HG02623 (cell line): ENCODE measurements at regions not wholly inside any gene's neighbourhood (a gene's known extent, or its start where the extent isn't known, plus 50 kb on each side); places are given as distances from the start of the nearest gene placed in this dataset.
"Not testable (repeated sequence)": the region's sequence is repeated elsewhere in the genome, so short reads cannot be mapped to it uniquely, and the experiment has no call there.

Source experiments
- ATAC-seq: cut with Tn5 transposase; IDR thresholded peaks from one replicate; pipeline ENCODE4 v1.9.1; 2021; ENCODE audit warnings: moderate library complexity; ENCODE audit not compliant: unreplicated experiment

DNA sequence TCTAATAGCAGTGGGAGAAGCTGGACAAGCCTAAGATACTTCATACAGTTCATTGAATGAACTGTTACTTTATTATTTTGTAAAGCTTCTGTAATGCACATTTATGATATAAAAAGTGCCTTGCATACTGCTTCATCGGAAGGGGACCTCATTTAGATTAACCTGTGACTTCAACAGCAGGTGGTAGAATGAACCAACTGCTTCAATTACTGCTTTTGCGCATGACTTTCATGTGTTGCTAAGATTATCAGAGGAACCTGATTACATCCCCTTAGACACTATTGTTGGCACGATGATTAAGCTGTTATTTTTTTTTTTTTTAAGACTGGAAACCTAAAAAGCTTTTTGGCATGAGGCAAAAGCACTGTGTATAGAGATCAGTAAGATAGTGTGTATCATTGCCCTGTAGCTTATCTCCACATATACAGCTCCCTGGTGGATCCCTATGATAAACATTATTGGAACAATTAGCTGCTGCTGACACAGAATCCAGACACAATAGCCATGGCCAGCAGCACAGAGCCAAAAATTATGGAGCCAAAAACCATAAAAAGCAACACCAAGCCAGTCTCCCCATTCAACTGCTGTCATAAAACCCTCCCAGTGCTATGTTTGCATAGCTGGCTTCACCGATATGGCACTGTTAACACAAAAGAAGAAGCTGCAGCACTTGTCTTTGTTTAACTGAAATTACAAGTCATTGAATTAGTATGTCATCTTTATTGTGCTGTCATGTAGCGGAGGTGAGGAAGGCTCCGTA is 731.6 kb upstream of the MMS22L start:
- no peak for ATAC-seq

DNA sequence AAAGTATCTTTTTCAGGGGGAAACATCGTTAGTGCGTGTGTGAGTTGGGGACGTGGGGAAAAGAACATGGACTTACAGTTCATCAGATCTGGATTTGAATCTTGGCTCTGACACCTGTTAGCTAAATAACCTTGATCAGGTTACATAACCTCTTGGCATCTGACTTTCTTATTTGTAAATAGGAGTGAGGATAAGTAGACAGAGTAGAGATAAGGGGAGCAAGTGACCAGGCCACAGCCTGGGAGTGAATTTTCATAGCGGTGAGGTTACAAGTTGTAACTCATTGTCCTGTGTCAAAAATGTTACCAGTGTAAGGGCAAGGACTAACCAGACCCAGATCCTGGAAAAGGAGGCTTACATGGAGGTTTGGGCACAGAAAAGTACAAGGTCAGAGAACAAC is 733.5 kb upstream of the MMS22L start:
- no peak for ATAC-seq

DNA sequence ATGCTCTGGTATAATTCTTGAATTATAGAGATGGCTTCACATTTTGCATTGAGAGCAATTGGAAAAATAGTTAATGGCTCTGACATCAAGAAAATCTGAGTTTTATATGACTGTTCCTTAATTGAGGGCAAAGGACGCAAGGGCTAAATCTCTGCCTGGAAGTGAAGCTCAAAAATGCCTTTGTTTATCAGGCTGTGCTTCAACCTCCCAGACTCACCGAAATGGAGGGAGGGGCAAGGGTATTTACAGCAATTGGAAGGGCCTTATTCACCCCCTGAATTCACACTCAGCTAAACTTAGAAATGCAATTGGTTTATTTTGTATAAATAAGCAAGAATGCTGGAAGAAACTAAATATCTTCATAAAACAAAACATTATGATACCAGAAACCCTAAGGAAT is 737.2 kb upstream of the MMS22L start:
- no peak for ATAC-seq

DNA sequence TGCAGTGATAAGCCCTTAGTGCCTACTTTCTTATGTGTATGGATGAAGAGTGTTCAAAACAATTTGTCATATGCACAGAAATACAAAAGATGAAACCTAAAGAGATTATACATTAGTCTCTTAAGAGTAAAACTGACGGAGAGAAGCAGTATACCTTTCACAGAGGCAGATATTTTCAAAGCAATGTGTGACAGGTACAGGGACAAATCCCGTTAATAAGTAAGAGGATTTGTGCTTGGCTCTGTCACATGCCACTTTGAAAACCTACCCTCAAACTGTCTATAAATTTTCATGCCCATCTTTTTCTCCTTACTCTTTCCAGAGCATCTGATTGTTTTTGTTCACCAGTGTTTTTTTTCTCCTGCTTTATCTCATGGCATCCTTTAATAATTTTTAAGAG is 741.3 kb upstream of the MMS22L start:
- ATAC-seq, result no peak

DNA sequence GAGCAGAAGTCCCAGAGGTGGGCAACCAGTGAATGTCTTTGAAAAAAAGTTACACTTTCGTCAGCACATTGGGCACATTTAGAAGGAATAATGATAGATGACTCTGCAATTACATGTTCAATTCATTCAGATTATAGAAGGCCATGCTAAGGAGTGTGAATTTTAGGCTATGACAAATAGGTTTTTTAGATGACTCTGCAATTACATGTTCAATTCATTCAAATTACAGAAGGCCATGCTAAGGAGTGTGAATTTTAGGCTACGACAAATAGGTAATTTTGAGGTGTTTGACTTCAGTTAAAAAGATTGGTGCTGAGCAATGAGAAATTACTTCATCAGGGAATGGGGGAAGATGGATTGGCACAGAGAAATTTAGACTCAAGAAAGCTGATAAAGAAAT is 744.9 kb upstream of the MMS22L start:
- no peak for ATAC-seq

DNA sequence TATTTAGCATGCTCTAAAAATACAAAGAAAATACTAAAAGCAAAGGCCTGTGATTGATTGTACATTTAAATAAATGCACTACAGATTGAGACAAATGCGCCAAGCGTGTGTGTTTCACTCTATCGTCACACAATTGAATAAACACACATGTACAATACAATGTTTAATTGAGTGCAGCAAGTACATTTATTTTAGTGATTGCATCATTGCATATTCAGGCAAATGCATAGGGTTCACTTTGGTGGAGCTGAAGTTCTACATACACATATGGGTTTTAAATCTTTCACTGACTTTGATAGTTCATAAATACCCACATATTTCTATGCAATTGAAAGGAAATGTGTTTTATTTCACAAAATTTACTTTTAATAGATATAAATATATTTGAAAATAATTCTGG is 750.6 kb upstream of the MMS22L start:
- ATAC-seq, result no peak

DNA sequence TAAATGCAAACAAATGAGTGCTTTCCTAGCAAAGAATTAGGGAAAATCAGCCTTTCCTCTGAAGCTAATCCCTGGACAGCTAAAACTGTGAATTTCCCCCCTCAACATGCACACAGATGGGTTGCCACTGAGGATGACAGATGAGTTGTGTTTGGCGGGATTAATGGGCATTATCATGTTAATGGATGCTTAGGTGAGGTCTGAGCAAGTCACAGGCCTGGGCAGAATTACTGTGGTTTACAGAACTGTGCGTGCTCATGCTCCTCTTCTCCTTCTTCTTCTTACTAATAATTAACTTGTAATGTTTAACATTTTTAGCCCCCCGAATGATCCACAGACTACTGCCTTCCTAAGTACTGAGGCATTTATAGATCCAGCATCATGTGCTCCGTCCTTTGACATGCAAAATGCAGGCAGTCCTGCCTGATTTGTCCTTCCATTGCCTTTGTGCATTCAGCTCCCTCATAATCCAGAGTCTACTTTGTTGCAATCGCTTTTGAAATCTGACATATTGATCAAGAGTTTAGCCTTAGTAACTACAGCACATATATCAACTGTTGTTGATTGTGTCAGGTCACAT is 753.4 kb upstream of the MMS22L start:
- no peak for ATAC-seq

DNA sequence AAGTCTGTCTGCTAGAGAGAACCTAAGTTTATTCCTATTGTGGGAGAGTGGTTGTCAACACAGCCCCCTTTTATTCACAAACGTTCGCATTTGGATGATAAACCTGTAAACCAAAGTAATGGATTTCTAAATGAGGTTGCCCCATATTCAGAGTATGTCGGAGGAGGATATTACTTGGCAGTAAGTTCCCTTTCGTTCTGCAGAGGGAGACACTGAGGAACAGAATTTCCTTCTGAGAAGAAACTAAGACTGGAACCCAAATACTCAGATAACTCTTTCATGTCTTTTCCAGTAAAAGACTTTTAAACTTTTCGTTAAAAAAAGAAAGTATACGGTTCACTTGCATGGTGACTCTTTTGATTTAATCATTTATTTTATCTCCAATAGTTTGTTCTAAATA is 754.6 kb upstream of the MMS22L start:
- no peak for ATAC-seq

DNA sequence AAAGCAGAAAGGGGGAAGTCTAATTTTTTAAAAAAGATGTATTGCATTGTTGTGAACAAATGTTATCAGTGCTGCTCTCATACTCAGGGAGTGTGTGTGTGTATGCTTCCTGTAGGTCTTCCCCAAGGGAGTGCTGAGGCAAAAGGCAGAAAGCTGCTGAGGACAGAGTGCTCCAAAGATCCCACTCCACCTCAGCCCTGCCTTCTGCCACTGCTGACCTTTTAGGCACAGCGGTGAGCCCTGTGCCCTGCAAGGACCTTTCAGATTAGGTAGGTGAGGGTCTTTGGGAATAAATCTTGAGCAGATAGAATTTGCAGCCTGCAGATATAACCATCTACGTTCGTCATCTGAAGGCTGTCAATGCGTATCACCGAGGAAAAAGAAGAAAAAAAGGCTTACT is 756.4 kb upstream of the MMS22L start:
- no peak for ATAC-seq

DNA sequence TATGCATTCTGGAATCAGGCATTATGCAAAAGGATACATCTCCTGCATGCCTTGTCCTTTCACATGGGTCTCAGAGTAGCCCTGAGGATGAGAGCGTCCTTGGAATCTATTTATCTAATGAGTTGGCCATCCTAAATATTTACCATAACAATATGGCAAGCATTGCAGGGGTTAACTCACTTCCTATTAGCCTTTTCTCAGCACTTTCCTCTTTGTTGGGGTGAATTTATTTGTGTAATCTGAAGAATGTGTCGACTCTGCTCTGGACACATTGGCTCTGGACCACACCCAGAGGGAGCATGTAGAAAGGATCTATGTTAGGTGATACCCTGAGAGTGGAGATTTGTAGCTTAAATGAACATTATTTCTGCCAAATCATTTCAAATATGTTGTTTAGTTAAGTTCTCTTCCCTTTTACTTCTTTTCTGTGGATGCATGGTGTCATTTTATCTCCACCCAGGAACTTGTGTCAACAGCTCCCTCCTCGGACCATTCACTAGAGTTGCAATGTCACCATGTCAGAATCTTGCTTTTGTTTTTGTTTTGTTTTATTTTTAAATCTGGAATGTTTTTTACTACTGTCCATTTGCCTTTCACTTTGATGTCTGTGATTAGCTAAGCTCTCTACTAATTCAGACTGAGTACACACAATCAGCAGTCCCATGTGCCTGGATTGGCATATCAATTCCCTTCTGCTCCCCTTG is 757.0 kb upstream of the MMS22L start:
- ATAC-seq, result no peak

DNA sequence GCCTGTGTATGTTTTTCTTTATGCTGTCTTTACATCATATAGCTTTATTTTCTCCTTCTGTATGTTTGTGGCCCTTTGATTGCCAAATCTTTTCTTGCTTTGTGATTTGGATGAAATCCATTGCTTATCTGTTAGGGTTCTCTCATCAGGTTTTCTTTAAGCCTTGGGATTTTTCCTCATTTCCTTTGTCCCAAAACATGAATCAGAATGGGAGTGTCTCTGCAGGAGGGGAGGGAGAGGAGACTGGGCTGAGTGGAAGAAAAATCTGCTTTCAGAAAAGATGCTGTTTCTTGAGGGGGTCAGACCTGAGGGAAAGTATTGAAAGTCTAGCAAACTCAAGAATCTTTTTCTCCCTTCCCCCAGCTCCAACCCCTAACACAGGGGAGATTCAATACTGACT is 758.0 kb upstream of the MMS22L start:
- no peak for ATAC-seq

DNA sequence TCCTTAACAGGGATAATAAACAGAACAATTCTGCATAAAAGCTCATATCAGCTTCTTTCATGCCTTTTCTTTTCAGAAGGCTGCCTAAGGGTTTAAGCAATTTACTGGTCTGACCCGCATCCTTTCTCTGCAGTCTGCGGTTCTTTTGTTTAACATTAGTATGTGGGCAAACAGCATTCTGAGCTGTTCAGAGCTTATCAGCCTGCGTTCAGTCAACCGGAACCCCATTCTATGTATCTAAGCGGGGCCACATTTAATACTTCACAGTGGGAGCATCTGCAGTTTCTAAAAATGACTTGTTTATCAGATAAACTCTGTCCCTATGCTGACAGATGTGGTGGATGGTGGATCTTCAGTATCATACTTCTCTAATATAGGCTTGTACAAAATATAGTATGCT is 758.9 kb upstream of the MMS22L start:
- no peak for ATAC-seq

DNA sequence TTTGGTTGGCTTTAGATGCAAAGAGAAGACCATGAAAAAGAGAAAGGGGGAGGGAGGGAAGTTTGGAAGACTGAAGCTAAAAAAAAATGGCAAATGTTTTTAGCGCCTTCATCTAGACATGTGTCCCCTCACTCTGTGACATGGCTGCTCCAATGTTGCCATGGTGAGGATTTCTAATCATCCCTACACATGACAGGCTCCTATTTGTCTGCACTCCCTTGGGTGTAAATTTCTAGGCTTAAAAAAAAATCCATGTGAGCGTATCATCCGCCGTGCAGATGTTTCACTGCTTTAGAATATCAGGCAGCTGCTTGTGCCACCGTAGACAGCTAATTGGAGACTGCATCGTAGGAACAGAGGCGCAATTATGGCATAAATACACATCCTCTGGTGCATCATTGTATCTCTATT is 761.1 kb upstream of the MMS22L start:
- no peak for ATAC-seq

DNA sequence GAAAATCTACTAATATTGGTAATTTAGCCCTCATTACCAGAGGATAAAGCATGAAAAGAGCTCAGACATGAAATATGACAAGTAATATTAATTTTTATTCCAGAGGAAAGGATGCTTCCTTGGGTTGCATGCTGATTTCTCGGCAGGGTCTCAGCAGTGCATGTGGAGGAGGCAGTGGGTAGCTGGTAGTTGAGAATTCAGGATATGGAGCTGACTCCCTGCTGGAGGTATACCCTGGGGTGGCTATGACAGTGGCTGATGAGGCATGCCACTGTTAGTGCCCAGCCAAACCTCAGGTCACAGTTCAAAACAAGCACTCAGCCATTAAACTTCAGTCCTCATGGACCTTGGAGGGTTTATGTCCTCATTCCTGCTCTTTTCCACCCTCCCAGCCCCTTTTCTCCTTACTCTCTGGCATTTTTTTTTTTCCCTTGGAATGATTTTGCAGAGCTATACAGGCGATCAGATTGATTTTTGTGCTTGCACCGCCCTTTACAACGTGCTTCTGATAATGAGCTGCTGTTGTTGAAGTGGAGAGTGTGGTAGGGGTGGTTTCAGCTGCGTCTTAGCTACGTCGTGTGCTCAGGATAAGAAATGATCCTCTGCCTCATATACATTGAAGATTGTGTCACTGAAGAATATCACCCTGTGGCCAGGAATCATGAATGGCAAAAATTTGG is 761.9 kb upstream of the MMS22L start:
- no peak for ATAC-seq

DNA sequence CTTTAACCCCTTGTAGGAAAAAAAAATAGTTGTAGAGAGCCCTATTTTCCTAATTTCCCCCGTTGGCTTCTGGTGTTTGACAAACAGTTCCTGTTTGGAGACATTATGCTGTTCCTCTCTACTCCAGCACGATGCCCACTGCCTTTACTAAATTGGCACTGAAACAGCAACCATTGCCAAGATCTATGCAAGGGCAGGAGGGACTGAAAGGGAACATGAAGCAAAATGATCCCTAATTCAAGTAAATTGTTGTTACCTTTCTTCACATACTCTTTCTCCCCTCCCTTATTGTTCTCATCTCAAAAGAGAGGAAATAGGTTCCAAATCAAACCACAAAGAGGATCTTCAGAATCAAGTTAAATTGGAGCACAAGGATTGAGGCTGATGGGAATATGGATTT is 764.1 kb upstream of the MMS22L start:
- no peak for ATAC-seq

DNA sequence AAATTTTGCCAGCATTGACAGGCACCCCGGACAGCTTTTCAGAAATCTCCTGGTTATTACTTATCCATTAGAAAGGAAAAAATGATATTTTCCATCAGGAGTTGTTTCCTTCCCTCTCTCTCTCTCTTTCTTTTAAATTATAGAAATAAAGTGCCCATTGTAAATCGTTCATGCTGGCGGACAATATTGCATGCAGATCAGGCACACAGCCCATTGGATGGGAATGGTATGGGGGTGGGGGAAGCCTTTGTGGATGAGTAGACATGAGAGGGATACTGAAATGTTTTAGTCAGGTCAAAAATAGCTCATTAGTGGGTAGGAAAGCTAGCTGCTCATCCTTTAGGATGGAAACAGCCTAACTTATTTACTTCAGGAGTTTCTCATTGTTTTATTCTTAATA is 764.9 kb upstream of the MMS22L start:
- ATAC-seq, result no peak

DNA sequence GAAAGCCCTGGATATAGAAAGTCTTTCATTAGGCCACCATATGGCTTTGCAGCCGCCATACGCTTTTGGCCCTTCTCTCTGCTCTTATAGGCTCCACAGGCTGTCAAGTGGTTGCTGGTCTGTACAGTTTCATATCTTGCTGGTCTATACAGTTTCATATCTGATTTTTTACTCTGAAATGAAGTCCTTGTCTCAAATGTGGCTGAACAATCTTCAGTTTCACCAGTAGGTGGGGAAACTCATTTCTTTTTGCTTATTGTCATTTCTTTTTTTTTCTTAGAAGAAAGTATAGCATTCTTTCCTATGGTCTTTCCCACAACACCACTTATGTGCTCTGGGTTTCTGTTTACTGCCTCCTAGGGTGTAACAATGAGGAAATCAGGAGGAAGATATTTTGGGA is 771.4 kb upstream of the MMS22L start:
- no peak for ATAC-seq

DNA sequence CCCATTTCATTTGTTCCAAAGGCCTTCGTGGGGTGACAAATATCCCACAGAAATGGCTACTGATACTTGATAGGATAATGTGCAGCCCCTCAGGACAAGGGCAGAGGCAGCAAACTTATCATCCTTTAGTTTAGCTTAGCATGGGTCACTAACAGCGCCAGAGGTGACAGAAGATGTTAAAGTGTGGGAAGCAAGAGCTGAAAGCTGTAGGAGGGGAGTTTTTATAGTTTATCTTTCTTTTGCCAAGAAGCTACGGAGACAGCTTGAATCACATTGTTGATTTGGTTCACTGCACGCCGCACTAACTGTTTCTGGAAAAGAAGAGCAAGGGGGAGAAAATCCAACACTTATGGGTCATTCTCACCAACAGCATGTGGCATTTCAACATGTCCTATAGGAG is 773.9 kb upstream of the MMS22L start:
- ATAC-seq, result no peak

DNA sequence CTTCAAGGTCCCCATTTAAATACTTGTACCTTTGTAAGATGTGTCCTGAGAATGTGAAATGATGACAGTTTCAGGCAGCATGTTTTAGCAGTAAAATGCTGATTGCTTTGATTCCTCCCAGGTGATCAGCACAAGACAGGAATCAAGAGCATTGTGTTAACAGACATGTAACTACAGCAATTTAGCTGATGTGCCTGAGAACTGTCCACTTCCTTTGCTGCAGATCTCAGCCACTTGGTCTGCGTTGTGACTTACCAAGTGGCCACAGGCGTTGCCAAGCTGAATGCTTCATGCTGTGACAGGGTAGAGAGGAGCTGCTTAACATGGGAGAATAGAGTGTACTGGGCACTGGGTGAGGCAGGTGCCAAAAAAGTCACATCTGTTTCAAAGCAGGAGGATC is 767.0 kb upstream of the POU3F2 start:
- no peak for ATAC-seq

DNA sequence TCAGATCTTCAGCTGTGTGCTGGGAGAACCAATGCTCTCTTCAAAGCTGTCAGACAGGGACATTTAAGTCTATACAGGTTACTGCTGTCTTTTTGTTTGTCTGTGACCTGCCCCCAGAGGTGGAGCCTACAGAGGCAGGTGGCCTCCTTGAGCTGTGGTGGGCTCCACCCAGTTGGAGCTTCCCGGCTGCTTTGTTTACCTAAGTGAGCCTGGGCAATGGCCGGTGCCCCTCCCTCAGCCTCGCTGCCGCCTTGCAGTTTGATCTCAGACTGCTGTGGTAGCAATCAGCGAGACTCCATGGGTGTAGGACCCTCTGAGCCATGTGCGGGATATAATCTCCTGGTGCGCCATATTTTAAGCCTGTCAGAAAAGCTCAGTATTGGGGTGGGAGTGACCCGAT is 745.8 kb upstream of the POU3F2 start:
- not testable (repeated sequence) for ATAC-seq

DNA sequence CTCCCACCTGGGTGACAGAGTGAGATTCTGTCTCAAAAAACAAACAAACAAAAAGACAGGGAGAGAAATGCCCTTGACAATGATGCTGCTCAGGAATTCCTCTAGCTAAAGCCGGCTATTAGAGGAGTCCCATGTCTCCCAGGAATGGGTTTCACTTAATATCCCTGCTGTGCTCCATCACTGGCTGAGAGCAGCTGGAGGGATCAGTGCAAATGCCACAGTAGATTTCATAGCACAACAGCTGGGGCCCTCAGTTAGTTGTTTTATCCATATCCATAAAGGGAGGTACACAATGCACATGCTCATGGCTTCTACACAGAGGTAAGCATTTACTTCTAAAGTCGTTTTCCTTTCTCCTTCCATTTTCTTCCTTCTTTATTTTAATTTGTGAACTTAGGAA is 742.0 kb upstream of the POU3F2 start:
- no peak for ATAC-seq

DNA sequence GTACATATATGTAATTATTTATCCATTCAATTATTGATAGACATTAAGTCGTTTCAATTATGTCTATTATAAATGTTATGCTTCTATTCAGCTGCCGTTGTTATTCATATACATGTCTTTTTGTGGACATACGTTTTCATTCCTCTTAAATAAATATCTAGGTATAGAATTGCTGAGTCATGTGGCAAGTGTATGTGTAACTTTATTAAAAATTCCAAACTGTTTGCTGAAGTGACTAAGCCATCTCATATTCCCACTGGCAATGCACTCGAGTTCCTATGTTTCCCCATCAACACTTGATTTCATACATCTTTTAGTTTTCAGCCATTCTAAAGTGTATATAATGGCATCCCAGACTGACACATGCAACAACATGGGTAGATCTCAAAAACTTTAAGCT is 739.7 kb upstream of the POU3F2 start:
- no peak for ATAC-seq
